VCaP (cell line): ENCODE measurements at regions not wholly inside any gene's neighbourhood (a gene's known extent, or its start where the extent isn't known, plus 50 kb on each side); places are given as distances from the start of the nearest gene placed in this dataset.
"Not testable (repeated sequence)": the region's sequence is repeated elsewhere in the genome, so short reads cannot be mapped to it uniquely, and the experiment has no call there.

Experiments used
- H3K27ac ChIP-seq: fragments of 450-650 bp; 2 replicates; pipeline ENCODE4 v1.5.1; 2017
- TF ChIP-seq, protein P1 (sequence below): fragments of 450-650 bp; conservative IDR thresholded peaks from 2 replicates; pipeline ENCODE4 v1.5.1; 2017; ENCODE audit warnings: mild to moderate bottlenecking, moderate library complexity

DNA sequence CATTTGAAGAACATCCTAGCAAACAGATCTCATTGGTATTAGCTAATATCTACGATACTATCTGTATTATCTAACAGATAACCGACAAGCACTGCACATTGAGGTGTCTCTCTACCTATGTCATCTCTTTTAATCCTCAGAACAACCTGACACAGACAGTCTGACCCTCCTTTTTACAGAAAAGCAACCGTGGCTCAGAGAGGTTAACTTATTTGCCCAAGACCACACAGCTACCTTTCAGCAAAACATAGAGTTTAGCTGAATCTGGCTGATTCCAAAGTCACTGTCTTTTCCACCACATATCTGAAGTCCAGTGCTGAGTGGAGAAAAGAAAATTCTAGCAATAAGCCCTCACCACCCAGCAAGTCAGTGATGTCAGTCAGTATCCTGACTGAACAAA lies 358.7 kb upstream of the JARID2 start:
- TF ChIP-seq, protein P1, sequence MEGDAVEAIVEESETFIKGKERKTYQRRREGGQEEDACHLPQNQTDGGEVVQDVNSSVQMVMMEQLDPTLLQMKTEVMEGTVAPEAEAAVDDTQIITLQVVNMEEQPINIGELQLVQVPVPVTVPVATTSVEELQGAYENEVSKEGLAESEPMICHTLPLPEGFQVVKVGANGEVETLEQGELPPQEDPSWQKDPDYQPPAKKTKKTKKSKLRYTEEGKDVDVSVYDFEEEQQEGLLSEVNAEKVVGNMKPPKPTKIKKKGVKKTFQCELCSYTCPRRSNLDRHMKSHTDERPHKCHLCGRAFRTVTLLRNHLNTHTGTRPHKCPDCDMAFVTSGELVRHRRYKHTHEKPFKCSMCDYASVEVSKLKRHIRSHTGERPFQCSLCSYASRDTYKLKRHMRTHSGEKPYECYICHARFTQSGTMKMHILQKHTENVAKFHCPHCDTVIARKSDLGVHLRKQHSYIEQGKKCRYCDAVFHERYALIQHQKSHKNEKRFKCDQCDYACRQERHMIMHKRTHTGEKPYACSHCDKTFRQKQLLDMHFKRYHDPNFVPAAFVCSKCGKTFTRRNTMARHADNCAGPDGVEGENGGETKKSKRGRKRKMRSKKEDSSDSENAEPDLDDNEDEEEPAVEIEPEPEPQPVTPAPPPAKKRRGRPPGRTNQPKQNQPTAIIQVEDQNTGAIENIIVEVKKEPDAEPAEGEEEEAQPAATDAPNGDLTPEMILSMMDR = no peak
- H3K27ac ChIP-seq = no peak overlapping the region

DNA sequence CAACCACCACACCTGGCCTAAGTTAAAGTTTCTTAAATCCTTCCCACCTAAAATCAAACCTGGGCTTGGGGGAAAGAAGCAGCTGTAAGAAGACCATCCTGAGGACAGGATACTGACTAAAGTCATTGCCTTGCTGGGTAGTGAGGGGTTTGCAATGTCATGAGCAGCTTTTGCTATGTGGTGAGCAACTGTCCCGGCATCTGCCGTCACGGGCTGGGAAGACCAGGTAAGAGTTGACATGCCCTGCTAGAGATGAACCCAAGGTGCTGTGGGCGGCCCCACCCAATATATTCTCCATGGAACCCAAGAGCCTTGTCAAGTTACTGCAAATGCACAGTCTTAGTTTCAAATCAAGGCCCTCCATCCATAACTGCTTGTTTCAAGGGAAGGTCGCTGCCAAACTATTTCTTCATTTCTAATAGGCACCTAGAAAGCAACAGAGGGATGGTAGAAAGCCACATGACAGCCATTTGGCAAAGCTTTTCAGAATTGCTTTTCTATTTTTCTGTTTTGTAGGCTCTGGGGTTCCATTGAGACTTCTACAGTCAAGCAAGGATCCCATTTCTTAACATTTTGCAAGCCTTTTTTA lies 357.8 kb upstream of the JARID2 start:
- no peak overlapping the region for H3K27ac ChIP-seq
- TF ChIP-seq, protein P1 = no peak

DNA sequence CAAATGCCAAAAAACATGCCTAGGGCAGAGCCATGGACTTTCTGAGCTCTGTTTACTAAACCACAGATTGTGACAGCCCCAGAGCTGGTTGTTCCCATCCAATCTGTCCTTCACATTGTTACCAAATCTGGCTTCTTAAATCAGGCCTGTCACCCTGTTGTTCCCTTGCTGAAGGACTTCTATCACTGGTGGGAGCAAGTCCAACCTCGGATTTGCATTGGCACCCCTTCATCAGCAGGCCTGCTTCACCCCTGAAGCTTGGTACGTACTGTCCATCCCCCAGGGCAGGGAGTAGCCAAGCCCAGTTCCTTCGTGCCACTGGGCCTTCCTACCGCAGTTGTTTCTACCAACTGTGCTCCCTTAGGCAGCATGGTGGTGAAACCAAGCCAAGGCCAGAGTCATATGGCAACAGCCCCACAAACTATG lies 357.3 kb upstream of the JARID2 start:
- TF ChIP-seq, protein P1 = no peak
- H3K27ac ChIP-seq = no peak overlapping the region

DNA sequence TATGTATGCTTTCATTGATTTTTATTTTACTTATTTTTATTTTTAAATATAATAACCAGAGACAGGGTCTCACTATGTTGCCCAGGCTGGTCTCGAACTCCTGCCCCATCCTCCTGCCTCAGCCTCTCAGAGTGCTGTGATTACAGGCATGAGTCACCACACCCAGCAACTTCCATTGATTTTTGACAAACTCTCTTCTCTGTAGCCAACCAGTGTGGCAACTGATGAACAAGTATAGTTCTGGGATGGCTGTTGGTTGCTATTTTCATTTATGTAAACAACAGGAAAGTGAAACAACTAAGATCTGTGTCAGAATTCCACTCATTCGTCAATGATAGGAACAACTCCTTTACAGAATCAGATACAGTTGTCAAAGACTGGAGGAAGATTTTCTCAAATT lies 356.7 kb upstream of the JARID2 start:
- H3K27ac ChIP-seq = no peak overlapping the region

DNA sequence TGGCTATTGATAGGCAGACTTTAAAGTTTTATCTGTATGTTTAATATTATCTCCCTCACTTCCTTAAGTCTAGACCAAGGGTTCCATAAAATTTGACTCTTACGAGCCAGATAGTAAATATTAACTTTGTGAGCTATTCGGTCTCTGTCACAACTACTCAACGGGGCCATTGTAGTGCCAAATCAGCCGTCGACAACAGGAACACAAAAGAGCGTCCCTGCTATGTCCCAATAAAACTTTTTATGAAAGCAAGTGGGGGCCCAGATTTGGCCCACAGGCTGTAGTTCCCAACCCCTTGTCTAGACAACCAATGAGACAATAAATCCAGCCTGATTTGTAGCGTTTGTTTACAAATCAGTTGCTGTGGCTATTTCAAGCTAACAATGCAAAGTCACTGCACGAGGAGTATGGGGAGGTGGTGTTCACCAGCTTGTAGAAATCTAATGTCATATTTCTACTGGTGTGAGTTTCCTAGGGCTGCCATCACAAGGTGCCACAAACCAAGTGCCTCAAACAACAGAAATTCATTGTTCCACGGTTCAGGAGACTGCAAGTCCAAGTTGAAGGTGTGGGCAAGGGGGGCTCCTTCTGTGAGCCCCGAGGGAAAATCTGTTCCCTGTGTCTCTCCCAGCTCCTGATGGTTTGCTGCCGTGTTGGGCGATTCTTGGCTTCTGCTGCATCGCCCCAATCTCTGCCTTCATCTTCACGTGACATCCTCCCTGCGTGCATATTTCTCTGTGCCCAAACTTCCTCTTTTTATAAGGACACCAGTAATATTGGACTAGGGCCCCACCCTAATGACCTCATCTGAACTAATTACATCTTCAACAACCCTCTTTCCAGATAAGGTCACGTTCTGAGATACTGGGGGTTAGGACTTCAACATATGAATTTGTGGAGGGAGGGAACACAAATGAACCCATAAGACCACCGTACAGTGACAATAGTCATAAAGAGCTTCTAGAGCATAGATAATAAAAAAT lies 356.0 kb upstream of the JARID2 start:
- TF ChIP-seq, protein P1 = no peak
- no peak overlapping the region for H3K27ac ChIP-seq

More for the DNA sequence above, 356.7 kb upstream of the JARID2 start:
- TF ChIP-seq, protein P1 = no peak

DNA sequence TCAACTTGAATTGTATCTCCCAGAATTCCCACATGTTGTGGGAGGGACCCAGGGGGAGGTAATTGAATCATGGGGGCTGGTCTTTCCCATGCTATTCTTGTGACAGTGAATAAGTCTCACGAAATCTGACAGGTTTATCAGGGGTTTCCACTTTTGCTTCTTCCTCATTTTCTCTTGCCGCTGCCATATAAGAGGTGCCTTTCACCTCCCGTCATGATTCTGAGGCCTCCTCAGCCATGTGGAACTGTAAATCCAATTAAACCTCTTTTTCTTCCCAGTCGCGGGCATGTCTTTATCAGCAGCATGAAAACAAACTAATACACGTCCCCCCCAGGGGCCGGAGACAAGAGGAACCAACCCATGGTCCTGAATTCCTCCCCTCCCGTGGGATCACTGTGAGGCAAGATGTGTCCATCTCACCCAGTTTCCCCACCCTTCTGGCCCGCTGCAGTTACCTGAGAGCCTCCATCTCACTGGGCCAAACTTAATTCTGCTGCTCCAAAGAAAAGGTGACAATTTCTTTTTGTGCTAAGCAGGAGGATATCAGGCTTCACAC lies 354.0 kb upstream of the JARID2 start:
- H3K27ac ChIP-seq = not testable (repeated sequence)

DNA sequence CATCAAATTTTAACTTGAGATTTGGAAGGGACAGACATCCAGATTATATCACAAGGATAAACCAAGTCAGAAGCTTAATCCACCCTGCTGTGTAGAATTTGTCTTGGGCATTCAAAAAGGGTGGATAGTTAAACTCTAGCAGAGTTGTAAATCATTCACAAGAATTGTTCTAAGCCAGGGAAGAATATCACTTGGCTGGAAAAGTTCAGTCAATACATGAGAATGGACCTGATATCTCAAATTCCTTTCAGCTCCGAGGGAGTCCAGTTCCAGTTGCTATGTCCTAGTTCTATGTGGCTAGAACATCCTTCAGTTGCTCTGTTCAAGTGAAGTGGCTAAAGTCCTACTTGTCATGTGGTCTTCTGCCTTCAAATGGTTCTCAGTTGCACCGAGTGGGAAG lies 351.8 kb upstream of the JARID2 start:
- TF ChIP-seq, protein P1 = no peak

More for the DNA sequence above, 351.8 kb upstream of the JARID2 start:
- no peak overlapping the region for H3K27ac ChIP-seq
